K562 (cell line): ENCODE measurements at regions not wholly inside any gene's neighbourhood (a gene's known extent, or its start where the extent isn't known, plus 50 kb on each side); places are given as distances from the start of the nearest gene placed in this dataset.

Experiments used
- ATAC-seq: fragments of 200-7000 bp; cut with Tn5 transposase; 3 replicates; pipeline ENCODE4 v1.9.1; 2020; ENCODE audit warnings: moderate library complexity
- BruUV-seq: library from RNA; stranded (reverse); fragments of 400-500 nt; replicated peaks from 2 replicates; lab custom pipeline; 2021; lab: Mats Ljungman, UMichigan
- CTCF ChIA-PET: fragments of 300-600 bp; formaldehyde crosslinking; extraction: SDS; loops from one replicate; lab custom pipeline; 2021; ENCODE audit warnings: low intra/inter-chr PET ratio; lab: Yijun Ruan, JAX
- POLR2A ChIA-PET: fragments of 300-600, 350-650 bp; sonication (Branson Sonifier 250); formaldehyde crosslinking; extraction: SDS; loops from one replicate; lab custom pipeline; 2021; ENCODE audit warnings: antibody characterized with exemption, inconsistent platforms; lab: Yijun Ruan, JAX
- DNase-seq, 4 experiments: peaks; one replicate each; pipeline versions ENCODE4 v3.0.0 to v3.0.0-alpha.2; 2011 to 2018; ENCODE audit warnings: low spot score in 3 of 4, mixed read lengths in 3 of 4; ENCODE audit errors: extremely low read depth in 1 of 4
- FAIRE-seq: peaks from 2 replicates; lab custom pipeline; 2011; peaks lifted over from hg19 to GRCh38; lab: Jason Lieb, UNC
- H2AFZ ChIP-seq: 2 replicates; pipeline ENCODE4 v1.6.0; 2011; ENCODE audit warnings: low read depth, low read length, control low read depth, inconsistent platforms
- H3K27ac ChIP-seq: fragments of 200-600 bp; 3 replicates; pipeline ENCODE4 v1.8.0; 2011; ENCODE audit warnings: low read depth, mild to moderate bottlenecking, control low read depth, inconsistent platforms, low read length, moderate library complexity, mixed read lengths; ENCODE audit errors: extremely low read depth
- H3K27me3 ChIP-seq, 2 experiments: fragments of 300-600 bp in 1 of 2; 2 replicates in 1 of 2; 3 replicates in 1 of 2; pipeline versions ENCODE4 v1.6.0 to v1.8.0; 2011; ENCODE audit warnings: inconsistent platforms in 2 of 2, low read length in 2 of 2, mild to moderate bottlenecking in 1 of 2, mixed read lengths in 1 of 2, moderate library complexity in 1 of 2; ENCODE audit not compliant: control insufficient read depth in 2 of 2, insufficient read depth in 2 of 2
- H3K36me3 ChIP-seq: fragments of 300-600 bp; 3 replicates; pipeline ENCODE4 v1.8.0; 2011; ENCODE audit warnings: mild to moderate bottlenecking, low read length, inconsistent platforms; ENCODE audit not compliant: control insufficient read depth, insufficient read depth
- H3K4me1 ChIP-seq, 2 experiments: fragments of 200-600 bp in 1 of 2; replicated peaks in 1 of 2; 2 replicates in 1 of 2; 3 replicates in 1 of 2; pipeline versions ENCODE4 v1.5.1 to v1.8.0; 2011; ENCODE audit warnings: inconsistent platforms in 2 of 2, low read length in 2 of 2, mild to moderate bottlenecking in 1 of 2, mixed read lengths in 1 of 2, moderate library complexity in 1 of 2; ENCODE audit not compliant: control insufficient read depth in 2 of 2, insufficient read depth in 2 of 2
- H3K4me2 ChIP-seq: 2 replicates; pipeline ENCODE4 v1.6.1; 2011; ENCODE audit warnings: low read length, control low read depth, inconsistent platforms, mixed read lengths; ENCODE audit not compliant: insufficient read depth
- H3K4me3 ChIP-seq: fragments of 200-600 bp; sonication (generic), shearing (Covaris generic); 2 replicates; pipeline ENCODE4 v1.5.1; 2016; ENCODE audit warnings: control low read depth, inconsistent platforms
- H3K79me2 ChIP-seq: fragments of 200-600 bp; 3 replicates; pipeline ENCODE4 v1.8.0; 2011; ENCODE audit warnings: low read length, inconsistent platforms; ENCODE audit not compliant: control insufficient read depth, insufficient read depth
- H3K9ac ChIP-seq, 2 experiments: 2 replicates each; pipeline versions ENCODE4 v1.6.0 to v1.6.1; 2011; ENCODE audit warnings: low read depth in 2 of 2, low read length in 2 of 2, control low read depth in 1 of 2, inconsistent platforms in 1 of 2, mild to moderate bottlenecking in 1 of 2, mixed read lengths in 1 of 2; ENCODE audit not compliant: insufficient read depth in 1 of 2
- H3K9me1 ChIP-seq: one replicate; pipeline ENCODE4 v1.6.0; 2011; ENCODE audit warnings: inconsistent platforms, mild to moderate bottlenecking, low read length, moderate library complexity; ENCODE audit not compliant: control insufficient read depth, insufficient read depth
- H3K9me3 ChIP-seq: replicated peaks from 2 replicates; pipeline ENCODE4 v1.5.1; 2011; ENCODE audit warnings: low read depth, low read length, inconsistent platforms; ENCODE audit not compliant: control insufficient read depth, insufficient read depth
- H4K20me1 ChIP-seq: replicated peaks from 2 replicates; pipeline ENCODE4 v1.6.1; 2011; ENCODE audit warnings: low read length, inconsistent platforms, mixed read lengths; ENCODE audit not compliant: control insufficient read depth, insufficient read depth
- EP300 ChIP-seq: IDR thresholded peaks from 2 replicates; pipeline ENCODE4 v1.6.1; 2012; ENCODE audit warnings: low read length, improper control_type of control experiment
- HNRNPH1 ChIP-seq: fragments of 200-400 bp; formaldehyde crosslinking; optimal IDR thresholded peaks from 2 replicates; pipeline ENCODE3; 2017; ENCODE audit warnings: low read depth, mild to moderate bottlenecking, low read length, moderate library complexity
- NUFIP1 ChIP-seq: fragments of 450-650 bp; IDR thresholded peaks from 2 replicates; pipeline ENCODE4 v1.6.1; 2018; ENCODE audit not compliant: partially characterized antibody
- OTX1 ChIP-seq: fragments of 450-650 bp; formaldehyde crosslinking; IDR thresholded peaks from 2 replicates; pipeline ENCODE4 v1.4.0; 2022; ENCODE audit warnings: mild to moderate bottlenecking
- PTRF ChIP-seq: fragments of 450-650 bp; IDR thresholded peaks from 2 replicates; pipeline ENCODE4 v1.6.1; 2016; ENCODE audit warnings: mild to moderate bottlenecking, missing genetic modification characterization, missing compliant biosample characterization
- SMARCA4 ChIP-seq: fragments of 450-650 bp; IDR thresholded peaks from 2 replicates; pipeline ENCODE4 v1.6.1; 2016
- ZNF655 ChIP-seq: fragments of 250-450 bp; sonication (Bioruptor Pico); IDR thresholded peaks from 2 replicates; pipeline ENCODE4 v1.5.0; 2021
- WGBS: fragments of 100-300 bp; shearing (Covaris generic); methylation state at CpG from one replicate; pipeline ENCODE4 v1.1.6; 2016; ENCODE audit warnings: low coverage, mixed read lengths; ENCODE audit not compliant: insufficient coverage; ENCODE audit errors: missing lambda C conversion rate; 5-methylcytosine and 5-hydroxymethylcytosine counted together
- in situ Hi-C: fragments of 300-500 bp; cut with MboI; formaldehyde crosslinking; loops from 4 replicates; pipeline ENCODE4 v1.15.0; 2018; ENCODE audit warnings: inconsistent platforms, mixed read lengths
- intact Hi-C: fragments of 100-400 bp; cut with micrococcal nuclease; formaldehyde crosslinking; loops from 2 replicates; pipeline ENCODE4 v1.14.2; 2022
- TF ChIP-seq, protein P1 (sequence below): sonication (generic); formaldehyde crosslinking; IDR thresholded peaks from 2 replicates; pipeline ENCODE4 v1.8.1; 2023; ENCODE audit warnings: missing genetic modification reagents, mild to moderate bottlenecking, borderline replicate concordance

- in situ Hi-C loops, result loop anchor here (25.0 kb wide), 1 partner anchor 324 kb away; the partner anchor contains the start of gene ENGASE
- H3K79me2 ChIP-seq, result no peaks in the 10 kb centered on the region
- no peak overlapping the region for H3K4me3 ChIP-seq
- H3K27ac ChIP-seq, result no peak overlapping the region
- no peaks in the 10 kb centered on the region for H3K36me3 ChIP-seq
- no peak overlapping the region for H2AFZ ChIP-seq
- no peak for FAIRE-seq
- no peaks in the 10 kb centered on the region for H3K9me1 ChIP-seq
- no peak for DNase-seq
- intact Hi-C loops, result no loop called here
- no peak for ATAC-seq
- ChIA-PET POLR2A (no interaction called here), CTCF (no interaction called here)
- H3K9me3 ChIP-seq, result no peaks in the 10 kb centered on the region
- H3K9ac ChIP-seq, result no peak overlapping the region
- WGBS, result 2% methylated on average over 5 of the region's 5 CpGs
- H3K4me2 ChIP-seq, result no peak overlapping the region
- no peaks in the 10 kb centered on the region for H3K4me1 ChIP-seq
- BruUV-seq, result no TSS peak
- H4K20me1 ChIP-seq, result peaks cover 5% of the 10 kb centered on the region; the same call in 1 of the 2 replicates
- peaks cover 8 to 65% of the 10 kb centered on the region in 2 experiments; a peak in 4 of 5 replicates for H3K27me3 ChIP-seq
- no peak for TF ChIP-seq SMARCA4
- no peak for TF ChIP-seq OTX1
- TF ChIP-seq NUFIP1, result no peak
- no peak for TF ChIP-seq HNRNPH1
- no peak for TF ChIP-seq PTRF (tag)
- TF ChIP-seq, protein P1, sequence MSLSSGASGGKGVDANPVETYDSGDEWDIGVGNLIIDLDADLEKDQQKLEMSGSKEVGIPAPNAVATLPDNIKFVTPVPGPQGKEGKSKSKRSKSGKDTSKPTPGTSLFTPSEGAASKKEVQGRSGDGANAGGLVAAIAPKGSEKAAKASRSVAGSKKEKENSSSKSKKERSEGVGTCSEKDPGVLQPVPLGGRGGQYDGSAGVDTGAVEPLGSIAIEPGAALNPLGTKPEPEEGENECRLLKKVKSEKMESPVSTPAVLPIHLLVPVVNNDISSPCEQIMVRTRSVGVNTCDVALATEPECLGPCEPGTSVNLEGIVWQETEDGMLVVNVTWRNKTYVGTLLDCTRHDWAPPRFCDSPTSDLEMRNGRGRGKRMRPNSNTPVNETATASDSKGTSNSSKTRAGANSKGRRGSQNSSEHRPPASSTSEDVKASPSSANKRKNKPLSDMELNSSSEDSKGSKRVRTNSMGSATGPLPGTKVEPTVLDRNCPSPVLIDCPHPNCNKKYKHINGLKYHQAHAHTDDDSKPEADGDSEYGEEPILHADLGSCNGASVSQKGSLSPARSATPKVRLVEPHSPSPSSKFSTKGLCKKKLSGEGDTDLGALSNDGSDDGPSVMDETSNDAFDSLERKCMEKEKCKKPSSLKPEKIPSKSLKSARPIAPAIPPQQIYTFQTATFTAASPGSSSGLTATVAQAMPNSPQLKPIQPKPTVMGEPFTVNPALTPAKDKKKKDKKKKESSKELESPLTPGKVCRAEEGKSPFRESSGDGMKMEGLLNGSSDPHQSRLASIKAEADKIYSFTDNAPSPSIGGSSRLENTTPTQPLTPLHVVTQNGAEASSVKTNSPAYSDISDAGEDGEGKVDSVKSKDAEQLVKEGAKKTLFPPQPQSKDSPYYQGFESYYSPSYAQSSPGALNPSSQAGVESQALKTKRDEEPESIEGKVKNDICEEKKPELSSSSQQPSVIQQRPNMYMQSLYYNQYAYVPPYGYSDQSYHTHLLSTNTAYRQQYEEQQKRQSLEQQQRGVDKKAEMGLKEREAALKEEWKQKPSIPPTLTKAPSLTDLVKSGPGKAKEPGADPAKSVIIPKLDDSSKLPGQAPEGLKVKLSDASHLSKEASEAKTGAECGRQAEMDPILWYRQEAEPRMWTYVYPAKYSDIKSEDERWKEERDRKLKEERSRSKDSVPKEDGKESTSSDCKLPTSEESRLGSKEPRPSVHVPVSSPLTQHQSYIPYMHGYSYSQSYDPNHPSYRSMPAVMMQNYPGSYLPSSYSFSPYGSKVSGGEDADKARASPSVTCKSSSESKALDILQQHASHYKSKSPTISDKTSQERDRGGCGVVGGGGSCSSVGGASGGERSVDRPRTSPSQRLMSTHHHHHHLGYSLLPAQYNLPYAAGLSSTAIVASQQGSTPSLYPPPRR (CRISPR knock-in tag), result no peak
- TF ChIP-seq ZNF655 (CRISPR knock-in tag), result no peak
- no peak for TF ChIP-seq EP300
Measured at GRCh38 chr17:79385962-79386563, 224.8 kb downstream of the RBFOX3 start.
